ENCODE measurements at regions not wholly inside any gene's neighbourhood (a gene's known extent, or its start where the extent isn't known, plus 50 kb on each side); places are given as distances from the start of the nearest gene placed in this dataset.
"Not testable (repeated sequence)": the region's sequence is repeated elsewhere in the genome, so short reads cannot be mapped to it uniquely, and the experiment has no call there.

- no peak for DNase-seq (ENCODE audit: extremely low read depth in 1 of 11, low read depth in 9 of 11, low spot score in 4 of 11)
These were observed 451.6 kb downstream of the TRHDE start for GRCh38 chr12:72723732-72724131.

GRCh38 chr12:72729451-72730010, 457.4 kb downstream of the TRHDE start:
- DNase-seq (ENCODE audit: extremely low read depth in 1 of 11, low read depth in 9 of 11, low spot score in 4 of 11): no peak

GRCh38 chr12:72734581-72734980, 462.4 kb downstream of the TRHDE start:
- DNase-seq (ENCODE audit: extremely low read depth in 1 of 11, low read depth in 9 of 11, low spot score in 4 of 11): no peak

- no peak for DNase-seq (ENCODE audit: extremely low read depth in 1 of 11, low read depth in 9 of 11, low spot score in 4 of 11)
These were observed 466.6 kb downstream of the TRHDE start for GRCh38 chr12:72738811-72739210.

- DNase-seq (ENCODE audit: extremely low read depth in 1 of 11, low read depth in 9 of 11, low spot score in 4 of 11): no peak
These were observed 467.9 kb downstream of the TRHDE start for GRCh38 chr12:72740064-72740463.

- DNase-seq (ENCODE audit: extremely low read depth in 1 of 11, low read depth in 9 of 11, low spot score in 4 of 11): no peak
These were observed 470.4 kb downstream of the TRHDE start for GRCh38 chr12:72742568-72742967.

- no peak for DNase-seq (ENCODE audit: extremely low read depth in 1 of 11, low read depth in 9 of 11, low spot score in 4 of 11)
These were observed 473.9 kb downstream of the TRHDE start for GRCh38 chr12:72746048-72746447.

- no peak for DNase-seq (ENCODE audit: extremely low read depth in 1 of 11, low read depth in 9 of 11, low spot score in 4 of 11)
These were observed 475.1 kb downstream of the TRHDE start for GRCh38 chr12:72747111-72747849.

GRCh38 chr12:72748971-72749370, 476.8 kb downstream of the TRHDE start:
- DNase-seq (ENCODE audit: extremely low read depth in 1 of 11, low read depth in 9 of 11, low spot score in 4 of 11): no peak

GRCh38 chr12:72753571-72753970, 481.4 kb downstream of the TRHDE start:
- no peak for DNase-seq (ENCODE audit: extremely low read depth in 1 of 11, low read depth in 9 of 11, low spot score in 4 of 11)

GRCh38 chr12:72754026-72754425, 481.9 kb downstream of the TRHDE start:
- DNase-seq (ENCODE audit: extremely low read depth in 1 of 11, low read depth in 9 of 11, low spot score in 4 of 11): not testable (repeated sequence)

- no peak for DNase-seq (ENCODE audit: extremely low read depth in 1 of 11, low read depth in 9 of 11, low spot score in 4 of 11)
These were observed 494.3 kb downstream of the TRHDE start for GRCh38 chr12:72766517-72766916.

GRCh38 chr12:72774023-72774422, 501.9 kb downstream of the TRHDE start:
- no peak for DNase-seq (ENCODE audit: extremely low read depth in 1 of 11, low read depth in 9 of 11, low spot score in 4 of 11)

GRCh38 chr12:72777806-72778205, 505.6 kb downstream of the TRHDE start:
- DNase-seq (ENCODE audit: extremely low read depth in 1 of 11, low read depth in 9 of 11, low spot score in 4 of 11): no peak

GRCh38 chr12:72790273-72790672, 518.1 kb downstream of the TRHDE start:
- no peak for DNase-seq (ENCODE audit: extremely low read depth in 1 of 11, low read depth in 9 of 11, low spot score in 4 of 11)

- DNase-seq (ENCODE audit: extremely low read depth in 1 of 11, low read depth in 9 of 11, low spot score in 4 of 11): no peak
These were observed 520.7 kb downstream of the TRHDE start for GRCh38 chr12:72792889-72793288.

- no peak for DNase-seq (ENCODE audit: extremely low read depth in 1 of 11, low read depth in 9 of 11, low spot score in 4 of 11)
These were observed 521.6 kb downstream of the TRHDE start for GRCh38 chr12:72793796-72794195.

- DNase-seq (ENCODE audit: extremely low read depth in 1 of 11, low read depth in 9 of 11, low spot score in 4 of 11): no peak
These were observed 543.3 kb downstream of the TRHDE start for GRCh38 chr12:72815421-72815820.

- DNase-seq (ENCODE audit: extremely low read depth in 1 of 11, low read depth in 9 of 11, low spot score in 4 of 11): no peak
These were observed 556.6 kb downstream of the TRHDE start for GRCh38 chr12:72828662-72829324.

GRCh38 chr12:72829838-72830237, 557.7 kb downstream of the TRHDE start:
- no peak for DNase-seq (ENCODE audit: extremely low read depth in 1 of 11, low read depth in 9 of 11, low spot score in 4 of 11)

GRCh38 chr12:72832024-72832423, 559.9 kb downstream of the TRHDE start:
- DNase-seq (ENCODE audit: extremely low read depth in 1 of 11, low read depth in 9 of 11, low spot score in 4 of 11): no peak
